HG03558 (cell line): ENCODE measurements at regions not wholly inside any gene's neighbourhood (a gene's known extent, or its start where the extent isn't known, plus 50 kb on each side); places are given as distances from the start of the nearest gene placed in this dataset.
"Not testable (repeated sequence)": the region's sequence is repeated elsewhere in the genome, so short reads cannot be mapped to it uniquely, and the experiment has no call there.

Source experiments
- ATAC-seq: cut with Tn5 transposase; IDR thresholded peaks from one replicate; pipeline ENCODE4 v1.9.1; 2021; ENCODE audit warnings: moderate number of reproducible peaks; ENCODE audit not compliant: unreplicated experiment; ENCODE audit errors: extremely low read depth

DNA sequence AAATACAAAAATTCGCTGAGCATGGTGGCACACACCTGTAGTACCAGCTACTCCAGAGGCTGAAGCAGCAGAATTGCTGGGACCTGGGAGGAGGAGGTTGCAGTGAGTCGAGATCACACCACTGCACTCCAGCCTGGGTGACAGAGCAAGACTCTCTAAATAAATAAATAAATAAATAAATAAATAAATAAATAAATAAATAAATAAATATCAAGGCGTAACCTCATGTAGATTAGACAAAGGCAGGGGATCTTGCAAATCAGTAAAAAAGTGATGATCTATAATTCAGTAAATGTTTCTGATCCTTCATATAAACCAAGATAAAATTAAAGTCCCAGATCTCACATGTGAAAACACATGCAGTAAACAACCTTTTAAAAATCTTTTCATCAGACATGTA lies 425.6 kb downstream of the MRPL39 start:
- not testable (repeated sequence) for ATAC-seq

DNA sequence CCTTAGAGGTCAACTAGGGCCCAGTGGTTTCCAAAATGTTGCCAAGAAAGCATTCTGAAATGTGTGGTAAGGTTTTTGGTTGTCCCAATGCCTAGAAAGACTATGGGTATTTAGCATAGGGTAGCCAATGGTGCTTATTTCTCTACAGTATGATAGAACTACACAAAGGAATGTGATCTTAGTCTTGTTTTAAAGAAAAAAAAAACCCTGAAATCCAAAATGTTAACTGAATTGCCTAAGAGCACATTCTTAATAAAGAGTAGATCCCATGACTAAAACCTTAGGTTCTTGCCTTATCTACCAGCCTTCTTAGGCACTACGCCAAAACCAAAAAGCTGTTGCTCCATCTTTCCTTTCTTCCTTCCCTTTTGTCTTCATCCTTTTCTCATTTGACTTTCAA lies 428.2 kb downstream of the MRPL39 start:
- no peak for ATAC-seq

DNA sequence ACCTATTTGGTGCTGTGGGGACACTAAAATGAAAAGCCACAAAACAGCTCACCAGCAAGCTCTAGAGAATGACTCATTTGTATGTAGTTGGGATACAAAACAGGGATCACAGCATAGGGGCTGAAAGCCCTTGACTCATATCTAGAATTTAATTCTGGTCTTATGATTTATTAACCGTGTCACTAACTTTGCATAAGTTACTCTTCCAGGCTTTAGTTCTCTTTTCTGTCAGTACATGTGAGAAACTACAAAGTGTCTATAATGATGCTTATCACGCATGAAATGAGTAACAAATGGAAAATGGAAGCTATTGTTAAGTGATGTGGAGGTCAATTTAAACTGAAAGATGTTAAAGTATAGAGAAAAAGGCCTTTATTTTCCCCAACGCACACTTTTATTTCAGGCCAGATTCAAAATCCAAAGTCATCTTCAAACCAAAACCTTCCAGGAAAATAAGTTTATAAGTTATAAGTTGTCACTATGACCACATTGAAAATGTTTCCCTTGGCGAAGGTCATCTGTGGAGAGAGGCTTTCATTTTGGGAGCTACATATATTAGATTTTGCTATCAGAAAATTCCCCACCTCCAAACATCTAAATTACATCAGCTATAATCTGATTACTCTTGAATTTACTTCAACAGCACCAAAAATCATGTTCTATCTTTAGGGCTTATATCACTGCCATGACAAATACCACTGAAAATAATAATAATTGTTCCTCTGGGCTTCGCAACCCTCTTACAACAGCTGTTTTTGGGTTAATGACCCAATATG lies 430.5 kb downstream of the MRPL39 start:
- peak; percentile 95 for ATAC-seq

DNA sequence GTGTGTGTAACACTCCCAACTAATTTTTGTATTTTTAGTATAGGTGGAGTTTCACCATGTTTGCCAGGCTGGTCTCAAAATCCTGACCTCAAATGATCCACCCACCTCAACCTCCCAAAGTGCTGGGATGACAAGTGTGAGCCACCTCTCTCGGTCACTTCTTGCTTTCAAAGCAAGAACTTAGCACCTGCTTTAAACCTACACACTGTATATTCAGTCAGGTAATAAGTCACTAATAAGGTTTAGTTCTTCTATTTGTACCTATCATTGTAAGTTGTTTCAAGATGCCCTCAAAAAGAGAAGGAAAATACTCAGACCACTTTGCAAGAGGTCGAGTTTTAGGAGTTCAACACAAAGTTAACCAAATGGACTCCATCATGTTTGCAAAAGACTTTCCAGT lies 431.3 kb downstream of the MRPL39 start:
- no peak for ATAC-seq

DNA sequence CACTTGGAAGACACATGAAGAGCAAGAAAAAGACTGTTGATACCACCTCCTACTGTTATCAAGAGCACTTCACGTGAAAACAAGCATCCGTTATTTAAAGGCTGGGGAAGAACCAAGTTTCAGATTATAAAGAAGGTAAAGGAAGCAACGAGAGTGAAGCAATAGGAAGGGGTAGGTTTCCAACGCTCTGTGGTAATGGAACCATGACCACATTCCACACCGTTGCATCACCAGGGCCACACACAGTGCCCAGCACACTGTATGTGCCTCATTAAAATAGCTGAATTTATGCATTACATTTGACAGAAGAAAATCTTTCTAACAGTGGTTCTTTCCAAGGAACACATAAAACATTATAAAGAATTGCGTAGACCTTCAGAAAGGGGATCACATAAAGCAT lies 435.8 kb downstream of the MRPL39 start:
- no peak for ATAC-seq

DNA sequence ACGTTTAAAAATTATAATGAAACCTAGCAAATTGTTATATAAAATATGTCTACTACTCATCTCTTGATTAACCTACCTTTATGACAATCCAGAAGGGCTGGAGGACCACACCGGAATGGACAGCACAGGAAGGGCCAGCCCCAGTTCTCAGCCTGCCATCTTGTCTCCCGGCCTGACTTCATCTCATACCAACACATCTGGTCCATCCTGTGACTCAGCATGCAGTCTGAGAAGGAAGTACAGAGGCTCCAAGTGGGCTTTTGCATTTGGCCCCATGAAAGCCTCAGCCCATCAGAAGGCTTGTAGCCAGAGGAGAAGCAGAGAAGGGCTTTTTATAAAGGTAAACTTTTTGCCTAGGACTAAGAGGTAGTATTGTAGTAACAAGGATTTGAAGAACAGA lies 436.6 kb downstream of the MRPL39 start:
- ATAC-seq: no peak

DNA sequence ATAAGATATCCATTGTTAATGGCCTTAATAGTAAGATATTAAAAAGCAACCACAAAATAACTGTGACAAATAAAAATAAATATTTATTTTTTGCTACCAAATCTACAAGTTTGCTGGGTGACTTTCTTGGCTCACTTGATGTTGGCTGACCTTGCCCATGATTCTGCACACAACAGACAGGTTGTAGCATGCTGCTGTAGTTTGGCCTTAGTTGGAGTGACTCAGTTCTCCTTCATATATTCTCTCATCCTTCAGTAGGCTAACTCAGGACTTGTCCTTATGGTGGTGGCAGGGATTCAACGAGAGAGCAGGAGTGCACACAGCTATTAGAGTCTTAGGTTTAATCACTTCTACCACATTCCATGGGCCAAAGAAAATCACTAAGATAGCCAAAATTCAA lies 437.9 kb downstream of the MRPL39 start:
- no peak for ATAC-seq

DNA sequence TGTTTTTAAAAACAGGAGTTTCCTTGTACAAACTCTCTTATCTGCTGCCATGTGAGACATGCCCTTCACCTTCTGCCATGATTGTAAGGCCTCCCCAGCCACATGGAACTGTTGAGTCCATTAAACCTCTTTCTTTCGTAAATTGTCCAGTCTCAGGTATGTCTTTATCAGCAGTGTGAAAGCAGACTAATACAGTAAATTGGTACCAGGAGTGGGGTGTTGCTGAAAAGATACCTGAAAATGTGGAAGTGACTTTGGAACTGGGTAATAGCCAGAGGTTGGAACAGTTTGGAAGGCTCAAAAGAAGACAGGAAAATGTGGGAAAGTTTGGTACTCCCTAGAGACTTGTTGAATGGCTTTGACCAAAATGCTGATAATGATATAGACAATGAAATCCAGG lies 440.4 kb downstream of the MRPL39 start:
- not testable (repeated sequence) for ATAC-seq

DNA sequence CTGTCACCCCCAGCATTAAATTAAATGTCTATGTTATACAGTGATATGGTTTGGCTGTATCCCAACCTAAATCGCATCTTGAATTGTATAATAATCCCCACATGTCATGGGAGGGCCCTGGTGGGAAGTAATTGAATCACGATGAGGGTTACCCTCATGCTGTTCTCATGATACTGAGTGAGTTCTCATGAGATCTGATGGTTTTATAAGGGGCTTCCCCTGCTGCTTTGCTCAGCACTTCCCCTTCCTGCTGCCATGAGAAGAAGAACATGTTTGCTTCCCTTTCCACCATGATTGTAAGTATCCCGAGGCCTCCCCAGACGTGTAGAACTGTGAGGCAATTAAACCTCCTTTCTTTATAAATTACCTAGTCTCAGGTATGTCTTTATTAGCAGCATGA lies 445.7 kb downstream of the MRPL39 start:
- no peak for ATAC-seq

DNA sequence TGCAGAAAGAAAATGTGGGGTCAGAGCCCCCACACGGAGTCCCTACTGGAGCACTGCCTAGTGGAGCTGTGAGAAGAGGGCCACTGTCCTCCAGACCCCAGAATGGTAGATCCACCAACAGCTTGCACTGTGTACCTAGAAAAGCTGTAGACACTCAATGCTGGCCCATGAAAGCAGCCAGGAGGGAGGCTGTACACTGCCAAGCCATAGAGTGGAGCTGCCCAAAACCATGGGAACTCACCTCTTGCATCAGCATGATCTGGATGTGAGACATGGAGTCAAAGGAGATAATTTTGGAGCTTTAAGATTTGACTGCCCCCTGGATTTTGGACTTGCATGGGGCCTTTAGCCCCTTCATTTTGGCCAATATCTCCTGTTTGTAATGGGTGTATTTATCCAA lies 452.3 kb downstream of the MRPL39 start:
- ATAC-seq: not testable (repeated sequence)

DNA sequence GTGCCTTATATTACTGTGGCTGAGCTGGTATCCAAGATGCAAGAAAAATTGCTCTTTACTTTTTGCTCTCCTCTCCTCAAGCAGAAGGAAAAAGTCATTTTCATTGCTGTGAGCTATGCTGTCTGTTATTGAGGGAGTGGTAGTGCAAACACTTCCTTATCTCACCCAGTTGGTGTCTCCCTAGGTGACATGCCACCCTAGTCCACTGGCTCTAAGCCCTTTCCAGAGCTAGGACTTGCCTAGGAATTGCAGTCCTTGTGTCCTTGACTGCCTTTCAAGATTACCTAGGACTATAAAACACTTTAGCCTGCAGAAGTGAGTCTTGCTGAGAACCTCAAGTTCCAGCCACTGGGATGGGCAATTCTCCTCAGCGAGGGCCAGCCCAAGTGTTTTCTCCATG lies 458.3 kb downstream of the MRPL39 start:
- ATAC-seq: no peak

DNA sequence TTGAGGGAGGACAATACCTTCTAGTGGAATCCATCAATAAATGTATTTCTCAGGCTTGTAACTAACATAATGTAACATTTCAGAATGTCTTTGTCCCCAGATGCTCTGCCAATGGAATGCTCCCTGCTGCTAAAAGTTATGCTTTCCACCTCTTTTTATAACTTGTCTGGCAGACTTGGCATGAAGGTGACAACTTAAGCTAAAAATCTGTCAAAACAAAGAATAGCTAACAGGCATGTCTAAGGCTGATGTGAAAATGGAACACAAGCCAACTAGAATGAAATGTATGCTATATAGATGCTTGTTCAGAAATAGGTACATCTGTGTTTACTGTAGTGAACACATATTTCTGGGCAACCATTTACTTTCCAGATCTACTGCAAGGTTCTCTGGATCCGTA lies 467.9 kb downstream of the MRPL39 start:
- ATAC-seq: no peak

DNA sequence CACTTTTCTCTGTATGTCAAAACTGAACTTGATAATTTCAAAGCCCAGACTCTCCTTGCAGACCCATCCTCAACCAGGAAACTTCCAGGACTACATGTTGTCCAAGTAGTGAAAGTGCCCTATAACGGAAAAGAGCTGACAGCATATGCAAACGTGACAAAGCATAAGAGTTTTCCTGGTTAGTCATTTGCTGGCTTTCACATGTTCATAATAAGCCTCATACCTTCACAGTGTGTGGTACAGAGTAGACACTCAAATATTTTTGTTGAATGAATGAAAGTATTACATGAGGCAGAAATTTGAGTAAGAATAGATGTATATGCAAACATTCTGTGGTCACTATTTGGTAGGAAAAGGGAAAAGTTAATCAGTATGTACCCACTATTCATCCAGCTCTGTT lies 473.3 kb downstream of the MRPL39 start:
- ATAC-seq: no peak

DNA sequence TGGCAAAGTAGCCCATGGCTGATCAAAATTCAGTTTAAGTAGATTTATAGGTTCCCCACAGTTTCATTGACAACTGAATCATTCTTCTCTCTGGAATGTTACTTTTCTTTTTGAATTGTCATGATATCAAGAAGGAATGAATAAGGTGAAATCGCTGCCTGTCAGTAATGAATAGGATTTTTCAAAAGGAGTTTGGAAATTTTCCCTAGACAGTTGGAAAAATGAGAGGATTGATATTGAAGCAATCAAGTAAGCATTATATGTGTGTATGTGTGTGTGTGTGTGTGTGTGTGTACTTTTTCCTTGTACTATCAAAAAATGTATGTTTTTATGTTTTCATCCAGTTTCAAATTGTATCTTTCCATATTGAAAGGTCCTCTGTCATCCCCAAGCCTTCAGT lies 479.5 kb downstream of the MRPL39 start:
- ATAC-seq: no peak

DNA sequence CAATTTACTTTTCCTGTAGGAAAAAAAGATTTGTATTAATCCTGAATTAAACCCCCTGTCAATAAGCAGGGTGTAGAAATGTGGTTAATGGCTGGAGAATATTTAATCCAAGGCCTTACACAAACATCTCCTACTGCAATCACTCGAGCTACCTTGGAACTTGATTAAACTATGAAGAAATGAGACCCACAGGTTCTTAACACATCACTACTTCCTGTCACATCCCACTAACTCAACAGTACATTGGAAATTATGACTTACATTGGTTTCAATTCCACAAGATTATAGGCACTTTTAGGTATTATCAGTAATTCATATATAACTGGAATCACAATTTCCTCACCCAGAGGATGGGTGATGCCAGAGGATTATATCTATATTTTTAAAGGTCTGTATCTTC lies 480.3 kb downstream of the MRPL39 start:
- ATAC-seq: no peak

DNA sequence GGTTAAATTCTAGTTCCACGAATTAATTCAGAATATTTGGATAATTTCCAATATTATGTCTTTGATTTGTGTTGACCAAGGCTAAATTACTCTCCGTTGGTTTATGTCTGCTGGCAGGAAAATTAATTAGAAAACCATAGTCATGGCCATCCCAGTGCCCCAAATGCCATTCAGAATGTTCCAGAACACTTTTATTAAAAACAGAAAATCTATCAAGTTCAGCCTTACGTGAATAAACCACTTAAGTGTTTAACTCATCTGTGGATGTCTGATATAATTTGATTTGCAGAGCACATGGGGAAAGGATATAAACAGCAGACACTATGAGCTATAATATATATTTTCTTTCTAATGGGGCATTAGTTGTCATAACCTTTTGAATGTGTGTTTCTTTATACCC lies 480.7 kb downstream of the MRPL39 start:
- ATAC-seq: no peak

DNA sequence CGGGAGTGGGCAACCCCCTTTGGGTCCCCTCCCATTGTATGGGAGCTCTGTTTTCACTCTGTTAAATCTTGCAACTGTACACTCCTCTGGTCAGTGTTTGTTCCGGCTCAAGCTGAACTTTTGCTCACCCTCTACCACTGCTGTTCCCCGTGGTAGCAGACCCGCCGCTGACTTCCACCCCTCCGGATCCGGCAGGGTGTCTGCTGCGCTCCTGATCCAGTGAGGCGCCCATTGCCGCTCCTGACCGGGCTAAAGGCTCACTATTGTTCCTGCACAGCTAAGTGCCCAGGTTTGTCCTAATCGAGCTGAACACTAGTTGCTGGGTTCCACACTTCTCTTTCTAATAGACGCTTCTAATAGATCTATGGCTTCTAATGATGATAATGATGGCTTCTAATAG lies 488.6 kb downstream of the MRPL39 start:
- ATAC-seq: no peak

DNA sequence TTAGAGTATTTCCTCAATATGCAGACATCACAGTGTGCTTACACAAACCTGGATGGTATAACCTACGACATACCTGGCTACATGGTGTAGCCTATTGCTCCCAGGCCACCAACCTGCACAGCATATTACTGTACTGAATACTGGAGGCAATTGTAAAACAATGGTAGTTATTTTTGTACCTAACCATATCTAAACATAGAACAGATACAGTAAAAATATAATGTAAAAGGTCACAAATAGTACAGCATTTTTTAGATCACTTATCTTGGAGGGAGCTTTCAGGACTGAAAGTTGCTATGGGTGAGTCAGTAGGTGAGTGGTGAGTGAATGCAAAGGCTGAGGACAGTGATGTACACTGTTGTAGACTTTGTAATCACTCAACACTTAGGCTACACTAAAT lies 492.3 kb downstream of the MRPL39 start:
- peak; percentile 71 for ATAC-seq

DNA sequence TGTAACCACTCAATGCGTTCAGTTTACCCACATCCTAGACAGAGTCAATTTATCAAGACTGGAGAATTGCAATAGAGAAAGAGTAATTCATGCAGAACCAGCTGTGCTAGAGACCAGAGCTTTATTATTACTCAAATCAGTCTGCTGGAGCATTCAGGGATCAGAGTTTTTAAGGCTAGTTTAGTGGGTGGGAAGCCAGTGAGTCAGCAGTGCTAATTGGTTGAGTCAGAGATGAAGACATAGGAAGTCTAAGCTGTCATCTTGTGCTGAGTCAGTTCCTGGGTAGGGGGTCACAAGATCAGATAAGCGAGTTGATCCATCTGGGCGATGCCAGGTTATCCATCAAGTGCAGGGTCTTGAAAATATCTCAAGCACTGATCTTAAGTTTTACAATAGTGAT lies 499.6 kb downstream of the MRPL39 start:
- no peak for ATAC-seq

DNA sequence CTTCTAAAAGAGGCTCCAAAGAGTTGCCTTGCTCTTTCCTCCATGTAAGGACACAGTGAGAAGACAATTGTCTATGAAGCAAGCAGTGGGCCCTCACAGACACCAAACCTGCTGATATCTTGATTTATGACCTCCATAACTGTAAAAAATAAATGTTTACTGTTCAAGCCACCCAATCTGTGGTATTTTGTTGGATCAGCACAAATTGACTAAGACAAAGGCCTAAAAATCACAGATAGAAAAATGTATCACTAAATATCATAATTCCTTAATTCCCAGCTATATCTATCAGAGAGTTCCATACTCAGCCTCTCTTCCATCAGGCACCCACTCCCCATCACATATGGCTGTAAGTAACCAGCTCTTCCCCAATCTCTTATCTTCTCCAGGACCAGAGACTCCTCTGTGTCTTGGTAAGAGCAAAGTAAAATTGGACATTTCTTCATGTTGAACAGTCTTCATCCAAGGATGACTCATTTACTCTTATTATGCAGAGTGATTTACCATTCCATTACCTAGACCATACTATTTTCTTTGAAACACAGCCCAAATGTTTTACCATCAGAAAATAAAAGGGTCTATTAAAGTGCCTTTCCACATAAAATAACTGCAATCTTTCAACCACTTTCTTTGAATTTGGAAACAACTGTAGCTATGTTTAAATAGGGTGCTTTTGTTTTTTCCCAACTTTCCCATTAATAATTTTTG lies 503.6 kb downstream of the MRPL39 start:
- no peak for ATAC-seq

DNA sequence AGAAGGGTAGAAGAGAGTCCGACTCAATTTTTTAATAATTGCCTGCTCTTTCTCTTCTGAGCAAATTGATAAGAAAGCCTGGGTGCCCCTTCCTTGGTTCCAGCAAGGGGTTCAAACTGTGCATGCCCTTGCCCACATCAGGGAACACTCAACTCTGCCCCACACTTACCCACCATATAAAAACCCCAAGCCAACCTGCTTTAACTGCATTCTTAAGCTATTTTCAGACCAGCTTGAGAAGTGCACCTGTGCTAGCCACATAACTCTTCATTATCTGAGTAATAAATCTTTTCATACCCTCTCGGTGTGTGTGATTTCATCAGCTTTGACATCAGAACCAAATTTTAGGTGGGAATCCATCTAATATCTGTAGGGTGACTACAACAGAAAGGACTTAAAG lies 509.6 kb downstream of the MRPL39 start:
- no peak for ATAC-seq

DNA sequence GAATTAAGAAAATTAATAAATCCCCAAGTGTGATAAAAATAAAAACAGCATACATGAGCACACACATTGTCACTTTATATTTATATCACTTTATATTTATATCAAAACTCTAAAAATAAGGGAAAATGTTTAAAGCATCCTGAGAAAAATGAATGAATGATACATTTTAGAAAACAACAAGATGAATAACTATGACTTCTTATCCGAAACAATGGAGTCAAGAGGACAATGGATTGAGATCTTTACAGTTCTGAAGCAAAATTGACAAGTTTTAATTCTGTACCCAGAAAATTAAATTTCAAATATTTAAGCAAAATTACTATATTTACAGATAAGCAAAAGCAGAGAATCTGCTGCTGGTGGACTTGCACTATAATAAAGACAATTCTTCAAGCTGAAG lies 512.6 kb downstream of the MRPL39 start:
- no peak for ATAC-seq
